D721Med (cell line): ENCODE measurements at regions not wholly inside any gene's neighbourhood (a gene's known extent, or its start where the extent isn't known, plus 50 kb on each side); places are given as distances from the start of the nearest gene placed in this dataset.

Experiments
- DNase-seq: peaks from one replicate; pipeline ENCODE4 v3.0.0; 2011; ENCODE audit warnings: low spot score; ENCODE audit not compliant: insufficient read length
- FAIRE-seq: peaks from 2 replicates; lab custom pipeline; 2011; peaks lifted over from hg19 to GRCh38; lab: Jason Lieb, UNC
- TF ChIP-seq, protein P1 (sequence below): IDR thresholded peaks from 2 replicates; pipeline ENCODE4 v1.5.1; 2012; ENCODE audit warnings: mild to moderate bottlenecking, control low read depth; ENCODE audit not compliant: insufficient read depth; ENCODE audit errors: missing control alignments

DNA sequence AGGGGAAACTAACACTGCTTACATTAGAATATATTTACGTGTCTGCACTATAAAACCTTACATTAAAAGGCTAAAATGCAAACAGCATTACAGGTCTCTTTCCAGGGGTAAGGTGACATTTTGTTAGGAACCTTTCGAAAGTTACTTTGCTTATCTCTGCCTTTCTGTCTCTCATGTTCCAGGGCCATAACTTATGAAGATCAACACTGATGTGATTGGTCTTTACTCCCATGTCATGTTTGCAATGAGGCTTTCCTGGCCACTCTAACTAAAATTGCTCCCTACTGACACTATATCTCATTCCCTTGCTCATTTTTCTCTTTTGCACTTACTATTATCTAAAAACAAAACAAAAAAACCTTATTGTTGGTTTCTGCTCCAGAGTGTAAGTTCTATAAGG is 119.0 kb downstream of the JRKL start:
- TF ChIP-seq, protein P1, sequence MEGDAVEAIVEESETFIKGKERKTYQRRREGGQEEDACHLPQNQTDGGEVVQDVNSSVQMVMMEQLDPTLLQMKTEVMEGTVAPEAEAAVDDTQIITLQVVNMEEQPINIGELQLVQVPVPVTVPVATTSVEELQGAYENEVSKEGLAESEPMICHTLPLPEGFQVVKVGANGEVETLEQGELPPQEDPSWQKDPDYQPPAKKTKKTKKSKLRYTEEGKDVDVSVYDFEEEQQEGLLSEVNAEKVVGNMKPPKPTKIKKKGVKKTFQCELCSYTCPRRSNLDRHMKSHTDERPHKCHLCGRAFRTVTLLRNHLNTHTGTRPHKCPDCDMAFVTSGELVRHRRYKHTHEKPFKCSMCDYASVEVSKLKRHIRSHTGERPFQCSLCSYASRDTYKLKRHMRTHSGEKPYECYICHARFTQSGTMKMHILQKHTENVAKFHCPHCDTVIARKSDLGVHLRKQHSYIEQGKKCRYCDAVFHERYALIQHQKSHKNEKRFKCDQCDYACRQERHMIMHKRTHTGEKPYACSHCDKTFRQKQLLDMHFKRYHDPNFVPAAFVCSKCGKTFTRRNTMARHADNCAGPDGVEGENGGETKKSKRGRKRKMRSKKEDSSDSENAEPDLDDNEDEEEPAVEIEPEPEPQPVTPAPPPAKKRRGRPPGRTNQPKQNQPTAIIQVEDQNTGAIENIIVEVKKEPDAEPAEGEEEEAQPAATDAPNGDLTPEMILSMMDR: no peak
- no peak for FAIRE-seq
- no peak for DNase-seq

DNA sequence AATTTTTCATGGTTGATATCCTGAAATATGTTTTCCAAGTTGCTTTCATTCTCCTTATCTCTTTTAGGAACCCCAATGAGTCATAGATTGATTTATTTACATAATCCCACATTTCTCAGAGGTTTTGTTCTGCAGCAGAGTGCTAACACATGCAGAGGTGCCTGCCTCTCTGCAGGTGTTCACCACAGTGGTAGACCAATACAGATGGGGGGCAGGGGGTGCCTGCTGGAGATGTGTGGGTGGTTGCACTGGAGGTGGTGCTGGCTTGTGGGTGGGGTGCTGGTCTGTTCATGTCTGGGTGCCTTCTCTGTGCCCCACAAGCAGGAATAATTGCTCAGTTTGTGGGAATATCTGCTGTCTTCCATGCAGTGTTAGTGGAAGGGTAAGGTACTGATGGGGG is 131.1 kb downstream of the JRKL start:
- DNase-seq (no peak), FAIRE-seq (no peak)
- TF ChIP-seq, protein P1: no peak

DNA sequence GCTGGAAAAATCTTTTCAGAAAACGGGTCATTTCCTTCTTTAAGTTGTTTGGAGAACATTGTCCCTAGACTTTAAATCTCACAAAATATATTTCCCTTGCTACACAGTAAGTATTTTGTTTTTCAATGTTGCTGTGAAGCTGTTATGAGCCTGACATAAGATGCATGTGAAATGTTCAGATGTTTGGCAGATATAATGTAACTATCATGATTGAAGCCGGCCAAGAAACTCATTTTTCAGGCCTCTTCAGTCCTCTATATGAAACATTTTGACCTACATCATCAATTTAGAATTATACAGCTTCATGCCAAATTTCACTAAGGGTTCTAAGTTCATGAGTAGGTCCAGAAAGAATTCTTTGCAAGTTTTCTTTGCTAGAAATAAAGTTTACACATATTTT is 133.8 kb downstream of the JRKL start:
- TF ChIP-seq, protein P1: no peak
- DNase-seq: no peak
- FAIRE-seq: no peak

DNA sequence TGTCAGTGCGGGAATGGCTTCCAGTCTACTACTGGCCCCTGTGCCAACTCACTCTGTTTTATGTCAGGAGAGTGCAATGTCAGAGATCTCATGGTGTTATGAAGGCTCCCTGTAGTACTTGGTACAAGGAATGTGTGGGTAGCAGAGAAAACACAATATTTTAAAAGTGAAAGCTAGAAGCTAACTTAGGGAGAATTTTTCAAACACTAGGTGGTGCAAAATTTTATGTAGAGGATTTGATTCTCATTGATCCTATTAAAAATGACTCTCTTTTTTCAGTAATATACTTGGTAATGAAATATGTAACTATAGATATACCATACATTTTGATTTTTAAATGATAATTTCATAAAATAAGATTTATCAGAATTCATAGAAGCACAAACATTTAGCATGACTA is 134.7 kb downstream of the JRKL start:
- DNase-seq: no peak
- FAIRE-seq: no peak
- TF ChIP-seq, protein P1: no peak

DNA sequence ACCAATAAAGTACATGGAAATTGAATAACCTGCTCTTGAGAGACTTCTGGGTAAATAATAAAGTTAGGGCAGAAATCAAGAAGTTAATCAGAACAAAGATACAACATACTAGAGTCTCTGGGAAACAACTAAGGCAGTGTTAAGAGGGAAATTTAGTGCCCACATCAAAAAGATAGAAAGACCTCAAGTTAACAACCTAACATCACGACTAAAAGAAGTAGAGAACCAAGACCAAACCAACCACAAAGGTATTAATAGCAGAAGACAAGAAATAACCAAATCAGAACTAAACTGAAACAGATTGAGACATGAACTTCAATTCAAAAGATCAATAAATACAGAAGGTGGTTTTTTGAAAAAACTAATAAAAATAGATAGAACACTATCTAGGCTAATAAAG is 140.7 kb downstream of the JRKL start:
- FAIRE-seq: no peak
- TF ChIP-seq, protein P1: no peak
- DNase-seq: no peak

DNA sequence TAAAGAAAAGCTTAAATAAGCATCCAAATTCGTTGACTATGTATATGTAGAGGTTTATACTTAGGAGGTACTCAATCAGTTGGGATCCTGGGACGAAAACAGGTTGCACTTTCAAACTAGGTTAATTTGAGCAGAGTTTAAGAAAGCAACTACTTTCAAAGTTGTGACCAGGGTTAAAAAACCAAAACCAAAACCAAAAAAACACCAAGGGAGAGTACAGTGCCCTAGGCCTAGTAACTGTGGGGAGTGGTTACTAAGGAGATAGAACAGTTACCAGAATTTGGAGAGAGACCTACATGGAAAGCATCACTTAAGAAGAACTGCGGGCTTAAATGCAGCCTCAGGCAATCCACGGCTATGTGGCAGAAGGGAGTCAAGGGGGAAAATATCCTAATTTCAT is 148.3 kb downstream of the JRKL start:
- TF ChIP-seq, protein P1: no peak
- DNase-seq (no peak), FAIRE-seq (no peak)

DNA sequence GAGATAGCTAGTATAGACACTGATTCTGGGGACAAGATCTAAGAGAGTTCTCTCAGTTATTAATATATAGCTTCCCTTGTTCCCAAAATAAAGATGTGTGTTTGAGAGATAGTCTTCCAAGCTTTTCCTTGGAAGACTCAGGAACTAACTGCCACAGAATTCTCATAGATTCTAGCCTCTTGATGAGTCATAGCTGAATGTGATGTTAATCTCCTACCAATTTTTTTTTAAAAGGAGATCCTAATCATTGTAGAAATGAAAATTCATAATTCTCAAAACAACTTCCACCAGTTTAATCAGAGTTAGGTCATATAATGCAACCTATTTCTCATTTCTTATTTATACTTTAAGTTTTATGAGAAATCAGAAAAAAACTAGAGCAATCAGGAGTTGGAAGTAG is 148.8 kb downstream of the JRKL start:
- DNase-seq: no peak
- TF ChIP-seq, protein P1: no peak
- FAIRE-seq: no peak
